H9 (cell line): ENCODE measurements at regions not wholly inside any gene's neighbourhood (a gene's known extent, or its start where the extent isn't known, plus 50 kb on each side); places are given as distances from the start of the nearest gene placed in this dataset.

Experiments used
- DNase-seq: peaks from one replicate; pipeline ENCODE4 v3.0.0-alpha.2; 2017
- H2AFZ ChIP-seq: one replicate; pipeline ENCODE4 v1.6.1; 2013; ENCODE audit warnings: mild to moderate bottlenecking, low read length, control low read depth, moderate library complexity
- H2AK5ac ChIP-seq: 2 replicates; pipeline ENCODE4 v1.6.1; 2013; ENCODE audit warnings: low read length, control low read depth, mixed read lengths; ENCODE audit not compliant: insufficient read length
- H2BK120ac ChIP-seq: one replicate; pipeline ENCODE4 v1.6.1; 2013; ENCODE audit warnings: low read depth, mild to moderate bottlenecking, low read length, control low read depth, inconsistent platforms; ENCODE audit not compliant: poor library complexity, severe bottlenecking
- H2BK12ac ChIP-seq: 2 replicates; pipeline ENCODE4 v1.6.1; 2013; ENCODE audit warnings: low read length, control low read depth, mixed read lengths, low read depth; ENCODE audit not compliant: insufficient read length
- H2BK15ac ChIP-seq: 2 replicates; pipeline ENCODE4 v1.6.1; 2013; ENCODE audit warnings: low read depth, low read length, control low read depth
- H2BK20ac ChIP-seq: one replicate; pipeline ENCODE4 v1.6.1; 2013; ENCODE audit warnings: low read depth, mild to moderate bottlenecking, low read length, control low read depth, inconsistent platforms; ENCODE audit not compliant: poor library complexity, severe bottlenecking
- H2BK5ac ChIP-seq: 2 replicates; pipeline ENCODE4 v1.6.1; 2013; ENCODE audit warnings: low read length, control low read depth, mixed read lengths; ENCODE audit not compliant: insufficient read length
- H3K14ac ChIP-seq: 2 replicates; pipeline ENCODE4 v1.6.1; 2013; ENCODE audit warnings: low read length, control low read depth; ENCODE audit not compliant: insufficient read depth
- H3K18ac ChIP-seq: 2 replicates; pipeline ENCODE4 v1.6.1; 2013; ENCODE audit warnings: low read depth, mild to moderate bottlenecking, mixed read lengths, low read length, control low read depth; ENCODE audit not compliant: insufficient read length
- H3K23ac ChIP-seq: 2 replicates; pipeline ENCODE4 v1.6.1; 2013; ENCODE audit warnings: low read length, control low read depth, mixed read lengths, low read depth; ENCODE audit not compliant: insufficient read length
- H3K23me2 ChIP-seq: 2 replicates; pipeline ENCODE4 v1.6.1; 2013; ENCODE audit warnings: low read depth, mild to moderate bottlenecking, mixed read lengths, low read length, control low read depth; ENCODE audit not compliant: insufficient read length, poor library complexity, severe bottlenecking
- H3K27ac ChIP-seq: 2 replicates; pipeline ENCODE4 v1.5.1; 2013; ENCODE audit warnings: low read length, control low read depth, mixed read lengths, low read depth; ENCODE audit not compliant: insufficient read length
- H3K27me3 ChIP-seq: 2 replicates; pipeline ENCODE4 v1.6.1; 2013; ENCODE audit warnings: low read length, control low read depth, inconsistent platforms; ENCODE audit not compliant: insufficient read depth
- H3K4ac ChIP-seq: 2 replicates; pipeline ENCODE4 v1.6.1; 2013; ENCODE audit warnings: low read depth, mild to moderate bottlenecking, control low read depth, inconsistent platforms, low read length, moderate library complexity
- H3K4me1 ChIP-seq: 2 replicates; pipeline ENCODE4 v1.6.1; 2013; ENCODE audit warnings: low read length, control low read depth, inconsistent platforms; ENCODE audit not compliant: insufficient read depth
- H3K4me2 ChIP-seq: 2 replicates; pipeline ENCODE4 v1.6.1; 2013; ENCODE audit warnings: low read length, control low read depth, mixed read lengths; ENCODE audit not compliant: insufficient read length, insufficient read depth
- H3K56ac ChIP-seq: 2 replicates; pipeline ENCODE4 v1.6.1; 2013; ENCODE audit warnings: low read depth, mild to moderate bottlenecking, mixed read lengths, low read length, control low read depth; ENCODE audit not compliant: insufficient read length
- H3K79me1 ChIP-seq: 2 replicates; pipeline ENCODE4 v1.6.1; 2013; ENCODE audit warnings: low read depth, mild to moderate bottlenecking, moderate library complexity, low read length, control low read depth, inconsistent platforms; ENCODE audit not compliant: insufficient read depth, poor library complexity, severe bottlenecking
- H3K79me2 ChIP-seq: 2 replicates; pipeline ENCODE4 v1.6.1; 2013; ENCODE audit warnings: low read length, control low read depth, inconsistent platforms; ENCODE audit not compliant: insufficient read depth
- H3K9ac ChIP-seq: 2 replicates; pipeline ENCODE4 v1.6.1; 2013; ENCODE audit warnings: low read length, control low read depth, mixed read lengths; ENCODE audit not compliant: insufficient read length; ENCODE audit errors: extremely low read depth
- H3K9me3 ChIP-seq: one replicate; pipeline ENCODE4 v1.6.1; 2013; ENCODE audit warnings: low read depth, low read length, inconsistent platforms; ENCODE audit not compliant: control insufficient read depth
- H3T11ph ChIP-seq: one replicate; pipeline ENCODE4 v1.6.1; 2013; ENCODE audit warnings: mild to moderate bottlenecking, low read length, control low read depth, inconsistent platforms
- H4K20me1 ChIP-seq: one replicate; pipeline ENCODE4 v1.6.1; 2013; ENCODE audit not compliant: control insufficient read depth, insufficient read length, insufficient read depth
- H4K5ac ChIP-seq: 2 replicates; pipeline ENCODE4 v1.6.1; 2013; ENCODE audit warnings: low read depth, mild to moderate bottlenecking, mixed read lengths, low read length, control low read depth; ENCODE audit not compliant: insufficient read length
- H4K8ac ChIP-seq: replicated peaks from 2 replicates; pipeline ENCODE4 v1.6.1; 2013; ENCODE audit warnings: low read length, control low read depth, mixed read lengths, low read depth; ENCODE audit not compliant: insufficient read length
- H4K91ac ChIP-seq: 2 replicates; pipeline ENCODE4 v1.6.1; 2013; ENCODE audit warnings: low read depth, mild to moderate bottlenecking, moderate library complexity, mixed read lengths, low read length, control low read depth; ENCODE audit not compliant: insufficient read length
- H3K27ac Mint-ChIP-seq, 3 experiments: 2 replicates in 2 of 3; 3 replicates in 1 of 3; pipeline ENCODE4 v1.8.0; 2020 to 2021; ENCODE audit warnings: mixed read lengths in 3 of 3, mild to moderate bottlenecking in 1 of 3, moderate library complexity in 1 of 3
- H3K27me3 Mint-ChIP-seq: 2 replicates; pipeline ENCODE4 v1.8.0; 2021; ENCODE audit warnings: low read depth, mild to moderate bottlenecking, moderate library complexity, mixed read lengths
- H3K36me3 Mint-ChIP-seq, 3 experiments: 2 replicates in 2 of 3; 3 replicates in 1 of 3; pipeline ENCODE4 v1.8.0; 2020 to 2021; ENCODE audit warnings: low read depth in 3 of 3, mixed read lengths in 3 of 3; ENCODE audit not compliant: insufficient read depth in 1 of 3
- H3K4me1 Mint-ChIP-seq, 2 experiments: 2 replicates each; pipeline ENCODE4 v1.8.0; 2020; ENCODE audit warnings: mixed read lengths in 2 of 2
- H3K4me3 Mint-ChIP-seq, 2 experiments: 2 replicates in 1 of 2; 3 replicates in 1 of 2; pipeline ENCODE4 v1.8.0; 2020 to 2021; ENCODE audit warnings: mild to moderate bottlenecking in 2 of 2, mixed read lengths in 2 of 2, moderate library complexity in 1 of 2
- H3K9me3 Mint-ChIP-seq, 2 experiments: 2 replicates in 1 of 2; 3 replicates in 1 of 2; pipeline ENCODE4 v1.8.0; 2020; ENCODE audit warnings: mild to moderate bottlenecking in 2 of 2, mixed read lengths in 2 of 2, moderate library complexity in 1 of 2
- WGBS: extraction: QIAGEN DNeasy Blood & Tissue Kit; methylation state at CpG from one replicate; pipeline ENCODE4 v1.1.7; 2013; ENCODE audit warnings: missing lambda C conversion rate, low lambda C conversion rate, mixed read lengths; ENCODE audit not compliant: insufficient read length; ENCODE audit errors: extremely low coverage; 5-methylcytosine and 5-hydroxymethylcytosine counted together
- TF ChIP-seq, protein P1 (sequence below): fragments of 200-600 bp; sonication (generic); conservative IDR thresholded peaks from 3 replicates; pipeline ENCODE4 v1.8.0; 2021; ENCODE audit warnings: antibody characterized with exemption, mild to moderate bottlenecking

DNA sequence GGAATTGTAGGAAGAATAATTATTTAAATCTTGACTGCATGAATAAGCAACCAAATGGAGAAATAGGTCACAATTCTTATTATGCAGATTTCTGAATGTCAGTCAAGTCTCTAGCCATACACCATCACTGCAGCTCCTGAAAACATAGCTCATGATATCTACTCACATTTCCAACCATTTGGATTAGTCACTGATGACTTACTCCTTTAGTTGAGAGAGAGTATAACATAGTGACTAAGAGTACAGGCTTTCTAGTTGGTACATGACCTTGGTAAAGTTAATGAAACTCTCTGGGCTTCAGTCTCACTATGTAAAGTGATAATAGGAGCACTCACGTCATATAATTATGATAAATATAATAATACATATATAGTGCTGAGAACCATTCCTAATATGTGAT, 265.2 kb downstream of the KCNA4 start:
- no peak overlapping the region for H3T11ph ChIP-seq
- H4K20me1 ChIP-seq, result no peaks in the 10 kb centered on the region
- no peak overlapping the region for H4K8ac ChIP-seq
- no peak overlapping the region for H3K56ac ChIP-seq
- no peaks in the 10 kb centered on the region for H3K79me1 ChIP-seq
- H3K79me2 ChIP-seq, result no peaks in the 10 kb centered on the region
- no peak overlapping the region for H3K18ac ChIP-seq
- no peaks in the 10 kb centered on the region for H3K23me2 ChIP-seq
- no peak overlapping the region for H3K23ac ChIP-seq
- no CpG with 5 or more reads among the region's 1 CpG for WGBS
- TF ChIP-seq, protein P1, sequence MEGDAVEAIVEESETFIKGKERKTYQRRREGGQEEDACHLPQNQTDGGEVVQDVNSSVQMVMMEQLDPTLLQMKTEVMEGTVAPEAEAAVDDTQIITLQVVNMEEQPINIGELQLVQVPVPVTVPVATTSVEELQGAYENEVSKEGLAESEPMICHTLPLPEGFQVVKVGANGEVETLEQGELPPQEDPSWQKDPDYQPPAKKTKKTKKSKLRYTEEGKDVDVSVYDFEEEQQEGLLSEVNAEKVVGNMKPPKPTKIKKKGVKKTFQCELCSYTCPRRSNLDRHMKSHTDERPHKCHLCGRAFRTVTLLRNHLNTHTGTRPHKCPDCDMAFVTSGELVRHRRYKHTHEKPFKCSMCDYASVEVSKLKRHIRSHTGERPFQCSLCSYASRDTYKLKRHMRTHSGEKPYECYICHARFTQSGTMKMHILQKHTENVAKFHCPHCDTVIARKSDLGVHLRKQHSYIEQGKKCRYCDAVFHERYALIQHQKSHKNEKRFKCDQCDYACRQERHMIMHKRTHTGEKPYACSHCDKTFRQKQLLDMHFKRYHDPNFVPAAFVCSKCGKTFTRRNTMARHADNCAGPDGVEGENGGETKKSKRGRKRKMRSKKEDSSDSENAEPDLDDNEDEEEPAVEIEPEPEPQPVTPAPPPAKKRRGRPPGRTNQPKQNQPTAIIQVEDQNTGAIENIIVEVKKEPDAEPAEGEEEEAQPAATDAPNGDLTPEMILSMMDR, result no peak
- no peak overlapping the region for H3K14ac ChIP-seq
- H3K4me3 Mint-ChIP-seq, result no peak overlapping the region
- H2BK120ac ChIP-seq, result no peak overlapping the region
- no peak for DNase-seq
- no peak overlapping the region for H2BK12ac ChIP-seq
- H2BK15ac ChIP-seq, result no peak overlapping the region
- H4K91ac ChIP-seq, result no peak overlapping the region
- H3K27me3 Mint-ChIP-seq, result peaks cover 2% of the 10 kb centered on the region; the same call in 1 of the 2 replicates
- no peak overlapping the region for H3K9ac ChIP-seq
- no peaks in the 10 kb centered on the region for H3K4me1 Mint-ChIP-seq
- H4K5ac ChIP-seq, result no peak overlapping the region
- no peaks in the 10 kb centered on the region for H3K9me3 ChIP-seq
- no peaks in the 10 kb centered on the region for H3K4me1 ChIP-seq
- no peak overlapping the region for H2AK5ac ChIP-seq
- no peak overlapping the region for H3K27ac ChIP-seq
- H3K27ac Mint-ChIP-seq, result no peak overlapping the region
- H2BK5ac ChIP-seq, result no peak overlapping the region
- H2AFZ ChIP-seq, result no peak overlapping the region
- H2BK20ac ChIP-seq, result no peak overlapping the region
- no peak overlapping the region for H3K4ac ChIP-seq
- no peak overlapping the region for H3K4me2 ChIP-seq
- no peaks in the 10 kb centered on the region for H3K27me3 ChIP-seq
- no peaks in the 10 kb centered on the region for H3K9me3 Mint-ChIP-seq
- H3K36me3 Mint-ChIP-seq, result no peaks in the 10 kb centered on the region
